Natural killer cell treated with Interleukin-12 subunit alpha and Interleukin-12 subunit beta and Interleukin-15 and Interleukin-18, amount 100 ng/mL, for 72 hours (primary cell): ENCODE measurements at regions not wholly inside any gene's neighbourhood (a gene's known extent, or its start where the extent isn't known, plus 50 kb on each side); places are given as distances from the start of the nearest gene placed in this dataset.
"Not testable (repeated sequence)": the region's sequence is repeated elsewhere in the genome, so short reads cannot be mapped to it uniquely, and the experiment has no call there.

Experiments
- ATAC-seq, 2 donors: fragments of 150-1000 bp; cut with Tn5 transposase in 1 of 2; sonication (Bioruptor Pico), chemical (Tn5 transposase) in 1 of 2; 2 replicates each; pipeline ENCODE4 v1.10.0; 2021
- DNase-seq: peaks from one replicate; pipeline ENCODE4 v3.0.0; 2022; ENCODE audit warnings: low spot score
- H3K27ac Mint-ChIP-seq, 2 donors: 1 replicate in 1 of 2; 2 replicates in 1 of 2; pipeline ENCODE4 v1.8.0; 2022; ENCODE audit warnings: mixed read lengths in 2 of 2, mild to moderate bottlenecking in 1 of 2, moderate library complexity in 1 of 2
- H3K27me3 Mint-ChIP-seq, 2 donors: 1 replicate in 1 of 2; 2 replicates in 1 of 2; pipeline ENCODE4 v1.8.0; 2022; ENCODE audit warnings: mixed read lengths in 2 of 2
- H3K36me3 Mint-ChIP-seq: one replicate; pipeline ENCODE4 v1.8.0; 2022; ENCODE audit warnings: mixed read lengths
- H3K4me1 Mint-ChIP-seq, 2 donors: 1 replicate in 1 of 2; 2 replicates in 1 of 2; pipeline ENCODE4 v1.8.0; 2022; ENCODE audit warnings: low read depth in 2 of 2, mixed read lengths in 2 of 2, mild to moderate bottlenecking in 1 of 2
- H3K4me3 Mint-ChIP-seq: one replicate; pipeline ENCODE4 v1.8.0; 2022; ENCODE audit warnings: mixed read lengths
- H3K9me3 Mint-ChIP-seq: 2 replicates; pipeline ENCODE4 v1.8.0; 2022; ENCODE audit warnings: mixed read lengths

DNA sequence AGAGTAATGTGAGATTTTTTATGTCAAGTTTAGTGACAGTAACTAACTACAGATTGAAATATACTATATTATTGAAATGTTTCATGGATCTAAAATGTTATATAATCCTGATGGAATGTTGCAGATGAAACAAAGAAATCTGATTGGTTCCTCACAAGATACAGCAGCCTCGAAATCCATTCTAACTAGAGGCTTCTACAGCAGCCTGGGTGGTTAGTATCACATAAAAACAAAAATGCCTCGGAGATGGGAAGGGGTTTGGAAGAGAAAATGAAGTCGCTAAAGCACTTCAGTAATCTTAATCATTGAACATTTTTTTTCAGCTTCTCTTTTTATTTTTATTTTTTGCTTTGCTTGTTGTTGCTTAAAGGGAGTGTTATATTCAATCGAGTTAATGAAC, 75.2 kb downstream of the TANC2 start:
- ATAC-seq: no peak
- H3K4me1 Mint-ChIP-seq: peaks cover 12% of the 10 kb centered on the region in 2 donors
- no peaks in the 10 kb centered on the region for H3K9me3 Mint-ChIP-seq
- H3K36me3 Mint-ChIP-seq: no peaks in the 10 kb centered on the region
- H3K27ac Mint-ChIP-seq: no peak overlapping the region
- no peak for DNase-seq
- no peak overlapping the region for H3K4me3 Mint-ChIP-seq
- no peaks in the 10 kb centered on the region for H3K27me3 Mint-ChIP-seq

DNA sequence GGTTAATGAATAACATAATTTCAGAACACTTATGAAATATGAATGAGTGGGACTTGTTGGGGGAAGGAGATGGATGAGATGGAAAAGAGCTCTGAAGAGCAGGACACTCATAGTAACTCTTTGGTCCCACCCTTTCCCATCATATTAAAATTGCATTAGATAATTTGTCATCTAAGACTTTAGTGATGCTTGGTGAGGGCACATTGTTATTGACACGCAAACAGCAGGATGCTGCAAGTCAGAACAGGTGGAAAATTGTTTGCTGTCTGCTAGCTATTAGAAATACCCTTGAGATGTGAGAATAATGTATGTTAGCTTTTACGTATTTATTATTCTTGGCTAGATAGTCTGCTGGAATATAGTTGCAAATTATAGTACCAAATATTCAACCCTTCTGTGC, 75.7 kb downstream of the TANC2 start:
- ATAC-seq: no peak
- no peak overlapping the region for H3K4me3 Mint-ChIP-seq
- no peaks in the 10 kb centered on the region for H3K9me3 Mint-ChIP-seq
- peaks cover 12% of the 10 kb centered on the region in 2 donors for H3K4me1 Mint-ChIP-seq
- no peaks in the 10 kb centered on the region for H3K36me3 Mint-ChIP-seq
- H3K27me3 Mint-ChIP-seq: no peaks in the 10 kb centered on the region
- no peak for DNase-seq
- H3K27ac Mint-ChIP-seq: no peak overlapping the region

DNA sequence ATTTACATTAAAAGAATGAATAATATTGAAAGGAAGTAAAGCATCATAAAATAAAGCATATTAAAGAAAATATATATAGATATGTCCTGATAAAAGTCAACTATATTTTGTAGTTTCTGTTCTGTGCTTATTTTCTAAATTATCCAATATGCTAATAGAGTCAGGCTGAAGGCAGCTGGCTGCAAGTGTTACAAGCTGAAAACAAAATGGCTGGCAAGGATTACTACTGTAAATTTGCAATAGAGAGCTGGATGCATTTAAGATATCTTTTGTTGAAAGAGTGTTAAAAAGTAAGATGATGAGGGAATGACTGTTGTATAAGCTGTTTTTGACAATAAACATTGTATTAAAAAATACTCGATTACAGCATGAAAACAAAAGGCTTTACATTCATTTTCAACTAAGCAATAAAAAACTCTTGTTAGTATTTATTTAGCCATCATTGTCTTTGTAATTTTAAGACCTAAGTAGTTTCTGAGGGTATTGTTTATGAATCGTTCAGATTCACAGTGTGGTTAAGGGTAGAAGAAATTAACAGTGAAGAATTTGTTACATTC, 76.3 kb downstream of the TANC2 start:
- Mint-ChIP-seq H3K27ac (no peak overlapping the region), H3K27me3 (no peaks in the 10 kb centered on the region), H3K4me3 (no peak overlapping the region), H3K4me1 (peaks cover 12 to 15% of the 10 kb centered on the region in 2 donors), H3K36me3 (no peaks in the 10 kb centered on the region), H3K9me3 (no peaks in the 10 kb centered on the region)
- no peak for DNase-seq
- ATAC-seq: no peak

DNA sequence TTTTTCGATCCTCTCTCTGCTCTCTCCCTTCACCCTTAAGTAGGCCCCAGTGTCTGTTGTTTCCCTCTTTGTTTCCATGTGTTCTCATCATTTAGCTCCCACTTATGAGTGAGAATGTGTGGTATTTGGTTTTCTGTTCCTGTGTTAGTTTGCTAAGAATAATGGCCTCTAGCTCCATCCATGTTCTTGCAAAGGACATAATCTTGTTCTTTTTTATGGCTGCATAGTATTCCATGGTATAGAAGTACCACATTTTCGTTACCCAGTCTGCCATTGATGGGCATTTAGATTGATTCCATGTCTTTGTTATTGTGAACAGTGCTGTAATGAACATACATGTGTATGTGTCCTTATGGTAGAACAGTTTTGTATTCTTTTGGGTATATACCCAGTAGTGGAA, 91.5 kb downstream of the TANC2 start:
- not testable (repeated sequence) for DNase-seq, H3K9me3 Mint-ChIP-seq, H3K4me3 Mint-ChIP-seq, H3K27ac Mint-ChIP-seq, ATAC-seq, H3K4me1 Mint-ChIP-seq, H3K27me3 Mint-ChIP-seq, H3K36me3 Mint-ChIP-seq

DNA sequence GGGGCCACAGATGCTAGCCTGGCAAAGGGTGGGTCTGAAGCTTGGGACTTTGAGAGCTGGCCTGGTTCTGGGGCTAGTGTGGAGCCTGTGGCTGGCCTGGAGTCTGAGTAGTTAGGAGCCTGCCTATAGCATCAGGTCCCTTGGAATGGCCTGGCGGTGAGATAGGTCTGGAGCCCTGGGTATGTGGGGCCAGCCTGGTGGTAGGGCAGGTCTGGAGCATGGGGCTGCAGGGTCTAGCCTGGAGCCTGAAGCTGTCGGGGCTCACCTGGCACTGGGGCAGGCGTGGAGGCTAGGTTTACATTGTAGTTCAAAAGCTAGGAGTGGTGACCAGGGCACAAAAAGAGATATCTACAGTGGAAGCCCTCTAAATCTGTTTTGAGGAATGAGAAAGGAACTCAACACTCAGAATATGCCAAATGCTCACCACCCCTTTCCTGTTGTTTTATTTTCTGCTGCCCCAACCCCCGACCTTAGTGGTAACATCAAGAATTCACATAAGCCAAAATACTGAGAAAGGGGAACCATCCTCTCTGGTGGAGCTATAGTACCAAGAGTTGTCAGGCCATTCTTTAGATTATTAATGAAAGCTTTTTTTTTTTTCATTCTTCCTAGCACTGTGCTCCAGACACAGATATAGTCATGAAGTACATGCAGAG, 100.3 kb downstream of the TANC2 start:
- H3K36me3 Mint-ChIP-seq: no peaks in the 10 kb centered on the region
- H3K27ac Mint-ChIP-seq: no peak overlapping the region
- DNase-seq (no peak), ATAC-seq (peak; percentile 24 to 40)
- no peaks in the 10 kb centered on the region for H3K9me3 Mint-ChIP-seq
- no peaks in the 10 kb centered on the region for H3K27me3 Mint-ChIP-seq
- H3K4me3 Mint-ChIP-seq: no peak overlapping the region
- peaks cover 0 to 9% of the 10 kb centered on the region in 2 donors for H3K4me1 Mint-ChIP-seq

DNA sequence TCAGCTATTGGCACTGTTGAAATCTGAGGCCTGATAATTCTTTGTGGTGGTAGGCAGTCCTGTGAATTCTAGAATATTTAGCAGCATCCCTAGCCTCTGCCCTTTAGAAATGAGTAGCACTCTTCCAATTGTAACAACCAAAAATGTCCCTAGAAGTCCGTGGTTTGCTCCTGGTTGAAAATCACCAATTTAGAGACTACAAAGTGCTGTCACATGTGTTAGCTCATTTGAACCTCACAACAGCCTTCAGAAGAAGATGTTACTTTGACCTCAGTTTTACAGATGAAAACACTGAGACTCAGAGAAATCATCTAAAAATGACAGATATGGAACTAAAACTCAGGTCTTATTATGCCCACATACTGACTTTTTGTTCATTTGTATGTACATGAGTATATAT, 103.2 kb downstream of the TANC2 start:
- H3K27me3 Mint-ChIP-seq: no peaks in the 10 kb centered on the region
- no peaks in the 10 kb centered on the region for H3K9me3 Mint-ChIP-seq
- ATAC-seq (no peak), DNase-seq (no peak)
- peaks cover 0 to 12% of the 10 kb centered on the region in 2 donors for H3K4me1 Mint-ChIP-seq
- no peaks in the 10 kb centered on the region for H3K36me3 Mint-ChIP-seq
- no peak overlapping the region for H3K27ac Mint-ChIP-seq
- H3K4me3 Mint-ChIP-seq: no peak overlapping the region

DNA sequence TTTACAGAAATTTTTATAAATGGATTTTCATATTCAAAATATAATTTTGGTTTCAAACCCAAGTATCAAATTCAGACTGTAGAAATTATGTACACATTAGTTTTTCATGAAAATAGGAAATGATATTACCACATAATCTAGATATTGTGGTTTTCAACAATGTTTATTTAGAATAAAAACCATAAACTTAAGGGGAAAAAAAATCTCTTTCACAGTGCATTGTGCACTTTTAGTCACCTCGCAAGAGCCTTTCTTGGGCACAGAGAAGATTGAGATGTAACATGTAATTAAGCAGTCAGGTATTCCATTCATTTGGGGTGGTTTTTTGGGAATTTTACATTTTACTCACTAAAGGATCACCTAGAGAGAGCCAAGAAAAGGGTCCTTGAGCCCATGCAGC, 104.0 kb downstream of the TANC2 start:
- Mint-ChIP-seq H3K4me3 (no peak overlapping the region), H3K27ac (no peak overlapping the region), H3K4me1 (peaks cover 0 to 12% of the 10 kb centered on the region in 2 donors), H3K9me3 (no peaks in the 10 kb centered on the region), H3K36me3 (no peaks in the 10 kb centered on the region), H3K27me3 (no peaks in the 10 kb centered on the region)
- ATAC-seq: no peak
- no peak for DNase-seq

DNA sequence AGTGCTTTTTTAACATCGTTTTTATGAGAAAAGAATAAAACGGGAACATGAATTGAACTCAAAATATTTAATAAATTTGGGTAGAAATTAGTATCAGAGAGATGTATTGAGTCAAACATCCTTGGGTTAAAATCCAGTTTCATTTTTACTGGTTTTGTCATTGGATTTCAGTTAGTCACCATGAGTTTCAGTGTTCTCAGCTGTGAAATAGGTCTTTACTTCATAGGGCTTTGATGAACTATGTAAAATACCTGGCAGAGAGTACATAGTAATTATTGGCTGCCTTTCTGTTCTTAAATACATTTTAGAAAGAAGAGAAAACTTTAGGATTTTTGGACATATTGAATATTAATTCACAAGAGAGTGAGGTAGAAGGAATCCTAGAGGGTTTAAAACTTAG, 105.8 kb downstream of the TANC2 start:
- Mint-ChIP-seq H3K9me3 (no peaks in the 10 kb centered on the region), H3K27me3 (no peaks in the 10 kb centered on the region), H3K4me3 (no peak overlapping the region), H3K36me3 (no peaks in the 10 kb centered on the region), H3K27ac (no peak overlapping the region), H3K4me1 (peaks cover 4 to 8% of the 10 kb centered on the region in 2 donors)
- ATAC-seq (peak in 1 of 2 donors; percentile 51), DNase-seq (no peak)

DNA sequence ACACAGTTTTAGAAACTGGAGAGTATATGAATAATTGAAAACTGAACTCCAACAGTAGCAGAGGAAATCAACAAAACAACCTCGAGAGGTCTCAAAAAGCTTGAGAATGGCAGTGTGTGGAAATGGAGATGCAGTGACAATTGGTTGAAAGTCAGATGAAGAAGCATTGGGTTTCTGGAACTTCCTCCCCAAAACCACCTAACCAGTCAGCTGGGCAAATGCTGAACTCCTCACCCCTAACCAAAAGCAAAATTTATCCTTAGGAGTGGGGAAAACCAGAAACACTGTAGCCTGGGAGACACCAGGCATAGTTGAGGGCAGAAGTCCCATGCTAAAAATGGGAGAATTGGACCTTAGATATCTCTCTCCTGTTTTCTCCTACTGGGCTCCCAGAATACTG, 109.9 kb downstream of the TANC2 start:
- no peaks in the 10 kb centered on the region for H3K27me3 Mint-ChIP-seq
- H3K4me1 Mint-ChIP-seq: peaks cover 4 to 8% of the 10 kb centered on the region in 2 donors

DNA sequence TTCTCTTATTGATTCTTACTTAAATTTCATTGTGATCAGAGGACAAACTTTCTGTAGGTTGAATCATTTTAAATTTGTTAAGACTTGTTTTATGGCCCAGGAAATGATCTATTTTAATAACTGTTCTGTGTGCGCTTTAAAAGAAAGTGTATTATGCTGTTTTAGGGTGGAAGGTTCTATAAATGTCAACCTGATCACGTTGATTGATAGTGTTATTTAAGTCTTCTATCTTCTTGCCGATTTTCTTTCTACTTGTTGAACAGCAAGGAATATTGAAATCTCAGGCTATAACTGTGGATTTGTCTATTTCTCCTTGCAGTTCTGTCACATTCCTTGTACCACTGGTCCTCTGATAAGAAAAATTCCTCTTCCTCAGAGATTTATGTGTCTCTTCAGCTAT, 112.7 kb downstream of the TANC2 start:
- ATAC-seq: no peak
- no peak overlapping the region for H3K27ac Mint-ChIP-seq
- H3K4me3 Mint-ChIP-seq: no peak overlapping the region
- no peaks in the 10 kb centered on the region for H3K36me3 Mint-ChIP-seq
- no peak for DNase-seq
- H3K4me1 Mint-ChIP-seq: peaks cover 0 to 7% of the 10 kb centered on the region in 2 donors
- no peaks in the 10 kb centered on the region for H3K27me3 Mint-ChIP-seq
- no peaks in the 10 kb centered on the region for H3K9me3 Mint-ChIP-seq

More for the DNA sequence above, 109.9 kb downstream of the TANC2 start:
- ATAC-seq: no peak
- no peak overlapping the region for H3K27ac Mint-ChIP-seq
- DNase-seq: no peak
- no peaks in the 10 kb centered on the region for H3K9me3 Mint-ChIP-seq
- no peak overlapping the region for H3K4me3 Mint-ChIP-seq
- no peaks in the 10 kb centered on the region for H3K36me3 Mint-ChIP-seq

DNA sequence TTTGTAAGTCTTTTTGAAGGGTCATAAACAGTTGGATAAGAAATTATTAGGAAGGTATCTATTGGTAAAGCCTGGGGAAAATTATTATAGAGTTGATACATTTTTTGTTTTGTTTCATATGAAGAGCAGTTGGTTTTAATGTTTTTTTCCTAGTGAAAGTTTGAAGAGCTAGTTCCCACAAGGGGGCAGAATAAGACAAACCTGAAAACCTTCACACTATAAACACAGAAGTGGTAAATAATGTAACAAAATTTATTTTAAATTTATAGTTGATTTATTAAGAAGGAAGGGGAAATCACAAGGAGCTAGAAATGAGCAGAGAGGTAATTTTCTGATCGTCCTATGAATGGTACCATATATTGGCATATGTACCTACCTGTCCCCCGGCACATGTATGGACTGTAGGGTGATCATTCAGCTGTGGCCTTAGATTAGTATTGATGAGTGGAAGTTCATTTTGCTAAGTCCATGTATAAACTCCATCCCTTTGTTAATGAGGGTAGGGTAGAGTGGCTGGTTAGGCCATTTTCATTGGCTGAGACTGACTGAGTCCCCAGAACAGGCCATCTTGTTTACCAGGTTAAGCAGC, 116.3 kb downstream of the TANC2 start:
- ATAC-seq: no peak
- no peak overlapping the region for H3K27ac Mint-ChIP-seq
- H3K4me3 Mint-ChIP-seq: no peak overlapping the region
- H3K27me3 Mint-ChIP-seq: no peaks in the 10 kb centered on the region
- no peak for DNase-seq
- peaks cover 0 to 4% of the 10 kb centered on the region in 2 donors for H3K4me1 Mint-ChIP-seq
- no peaks in the 10 kb centered on the region for H3K9me3 Mint-ChIP-seq
- no peaks in the 10 kb centered on the region for H3K36me3 Mint-ChIP-seq

DNA sequence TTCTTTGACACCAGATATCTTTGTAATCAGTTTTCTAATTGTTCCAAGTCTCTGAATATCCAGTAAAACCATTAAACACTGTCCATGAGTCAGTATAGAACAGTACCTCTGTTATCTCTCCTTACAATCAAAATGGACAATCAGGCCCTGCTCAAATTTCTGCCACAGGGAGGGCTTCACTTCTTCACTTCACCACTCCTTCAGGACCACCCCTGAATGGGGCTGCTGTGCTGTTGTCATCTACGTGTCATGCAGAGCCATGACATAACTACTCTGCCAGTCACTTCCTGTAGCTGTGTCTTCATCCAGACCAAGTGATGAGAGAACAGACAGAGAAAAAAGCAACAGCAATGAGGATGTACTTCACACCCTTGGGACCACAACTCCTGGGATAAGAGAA, 116.9 kb downstream of the TANC2 start:
- Mint-ChIP-seq H3K27me3 (no peaks in the 10 kb centered on the region), H3K9me3 (no peaks in the 10 kb centered on the region), H3K36me3 (no peaks in the 10 kb centered on the region), H3K27ac (no peak overlapping the region), H3K4me3 (no peak overlapping the region), H3K4me1 (peaks cover 0 to 4% of the 10 kb centered on the region in 2 donors)
- ATAC-seq: peak in 1 of 2 donors; percentile 49
- no peak for DNase-seq

DNA sequence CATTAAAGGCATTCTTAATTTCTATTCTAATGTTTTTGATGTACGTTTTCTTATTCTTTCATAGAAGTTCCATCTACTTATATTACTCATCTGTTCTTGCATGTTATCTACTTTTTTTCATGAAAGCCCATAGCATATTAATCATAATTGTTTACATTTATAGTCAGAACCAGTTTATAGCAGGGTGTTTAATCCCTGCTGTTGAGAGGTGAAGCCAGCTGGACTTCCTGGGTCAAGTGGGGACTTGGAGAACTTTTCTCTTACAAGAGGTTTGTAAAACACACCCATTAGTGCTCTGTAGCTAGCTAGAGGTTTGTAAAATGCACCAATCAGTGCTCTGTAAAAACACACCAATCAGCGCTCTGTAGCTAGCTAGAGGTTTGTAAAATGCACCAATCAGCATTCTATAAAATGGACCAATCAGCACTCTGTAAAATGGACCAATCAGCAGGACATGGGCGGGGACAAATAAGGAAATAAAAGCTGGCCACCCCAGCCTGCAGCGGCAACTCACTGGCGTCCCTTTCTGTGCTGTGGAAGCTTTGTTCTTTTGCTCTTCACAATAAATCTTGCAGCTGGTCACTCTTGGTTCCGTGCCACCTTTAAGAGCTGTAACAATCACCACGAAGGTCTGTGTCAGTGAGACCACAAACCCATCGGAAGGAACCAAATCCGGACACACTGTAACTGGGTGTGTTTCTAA, 120.6 kb downstream of the TANC2 start:
- H3K27me3 Mint-ChIP-seq: no peaks in the 10 kb centered on the region
- no peak overlapping the region for H3K27ac Mint-ChIP-seq

More for the DNA sequence above, 120.6 kb downstream of the TANC2 start:
- Mint-ChIP-seq H3K9me3 (peaks cover 3% of the 10 kb centered on the region), H3K36me3 (no peaks in the 10 kb centered on the region), H3K4me1 (peaks cover 0 to 9% of the 10 kb centered on the region in 2 donors), H3K4me3 (no peak overlapping the region)
- no peak for ATAC-seq
- DNase-seq: no peak
